ENCODE measurements at regions not wholly inside any gene's neighbourhood (a gene's known extent, or its start where the extent isn't known, plus 50 kb on each side); places are given as distances from the start of the nearest gene placed in this dataset.
"Not testable (repeated sequence)": the region's sequence is repeated elsewhere in the genome, so short reads cannot be mapped to it uniquely, and the experiment has no call there.

- intact Hi-C loops (cut with DNase I), result no loop called here
- DNase-seq, result no peak
- no peak for ATAC-seq
These were observed 66.1 kb upstream of the SEC14L1 start for GRCh38 chr17:77074681-77075080.

GRCh38 chr17:77076124-77076830, 64.5 kb upstream of the SEC14L1 start:
- intact Hi-C loops (cut with DNase I), result no loop called here
- no peak for DNase-seq
- ATAC-seq, result no peak

GRCh38 chr17:77083531-77083930, 57.2 kb upstream of the SEC14L1 start:
- no peak for ATAC-seq
- DNase-seq, result no peak
- intact Hi-C loops (cut with DNase I), result no loop called here

GRCh38 chr17:77085926-77086432, 54.8 kb upstream of the SEC14L1 start:
- intact Hi-C loops (cut with DNase I), result loop anchor here (1.0 to 2.0 kb wide), 2 partner anchors 161 kb away; no protein-coding TSS in a partner anchor
- DNase-seq (no peak), ATAC-seq (no peak)

GRCh38 chr17:77086433-77087010, 54.2 kb upstream of the SEC14L1 start:
- intact Hi-C loops (cut with DNase I), result loop anchor here (1.0 to 2.0 kb wide), 2 partner anchors 160 to 161 kb away; no protein-coding TSS in a partner anchor
- peak; percentile 89 for DNase-seq
- ATAC-seq, result peak; percentile 45 to 67

GRCh38 chr17:77087650-77088454, 52.9 kb upstream of the SEC14L1 start:
- DNase-seq (no peak), ATAC-seq (no peak)
- intact Hi-C loops (cut with DNase I), result loop anchor here in 1 of 2 donors (2.0 kb wide), 1 partner anchor 159 kb away; no protein-coding TSS in a partner anchor

- DNase-seq (peak; percentile 95), ATAC-seq (peak; percentile 93 to 96)
- intact Hi-C loops (cut with DNase I), result no loop called here
These were observed 52.2 kb upstream of the SEC14L1 start for GRCh38 chr17:77088455-77089123.

GRCh38 chr17:77089124-77089490, 51.7 kb upstream of the SEC14L1 start:
- intact Hi-C loops (cut with DNase I), result no loop called here
- DNase-seq (no peak), ATAC-seq (peak in 1 of 2 donors; percentile 8)

- ATAC-seq; intact Hi-C loops (cut with DNase I); DNase-seq: not testable (repeated sequence)
These were observed 50.8 kb upstream of the SEC14L1 start for GRCh38 chr17:77089949-77090348.

- no peak for ATAC-seq
- DNase-seq, result no peak
- intact Hi-C loops (cut with DNase I), result no loop called here
These were observed 50.3 kb upstream of the SEC14L1 start for GRCh38 chr17:77090476-77090875.

Small RNA genes in the stretch of these regions (microRNA-seq; reads per million reads assigned to microRNA genes)
- 16.7 to 23.4 reads per million in 2 donors for gene MIR6516

Data from left cardiac atrium (tissue), 4 donors.